ENCODE measurements at regions not wholly inside any gene's neighbourhood (a gene's known extent, or its start where the extent isn't known, plus 50 kb on each side); places are given as distances from the start of the nearest gene placed in this dataset.

GRCh38 chr2:215851082-215851481 is 162.3 kb downstream of the MREG start:
- Histone ChIP-seq H4K20me1 (ENCODE audit: insufficient read depth, low read length) (no peaks in the 10 kb centered on the region), H3K4me2 (ENCODE audit: insufficient read depth, low read length) (peak overlapping the region; percentile 44), H3K27me3 (ENCODE audit: insufficient read depth, low read length) (no peaks in the 10 kb centered on the region), H2AFZ (ENCODE audit: low read length) (peak overlapping the region; percentile 35), H3K36me3 (ENCODE audit: insufficient read depth, low read length) (no peaks in the 10 kb centered on the region), H3K4me1 (ENCODE audit: insufficient read depth, low read length) (peaks cover 23% of the 10 kb centered on the region), H3K4me3 (ENCODE audit: insufficient read depth, low read length) (no peak overlapping the region), H3K9me3 (ENCODE audit: low read depth, low read length) (no peaks in the 10 kb centered on the region), H3K27ac (ENCODE audit: low read depth, low read length) (peak overlapping the region; percentile 87), H3K79me2 (ENCODE audit: insufficient read depth, low read length) (no peaks in the 10 kb centered on the region)
- DNase-seq (ENCODE audit: insufficient read length, low spot score, missing footprints): peak; percentile 67
- no peak for TF ChIP-seq CTCF (IDR thresholded peaks at IDR 0.05; ENCODE audit: extremely low read depth, low read depth, low read length)

- no peak for TF ChIP-seq CTCF (IDR thresholded peaks at IDR 0.05; ENCODE audit: extremely low read depth, low read depth, low read length)
- Histone ChIP-seq H3K4me2 (ENCODE audit: insufficient read depth, low read length) (peak overlapping the region; percentile 44), H3K27ac (ENCODE audit: low read depth, low read length) (peak overlapping the region; percentile 87), H3K4me1 (ENCODE audit: insufficient read depth, low read length) (peaks cover 23% of the 10 kb centered on the region), H3K9me3 (ENCODE audit: low read depth, low read length) (no peaks in the 10 kb centered on the region), H4K20me1 (ENCODE audit: insufficient read depth, low read length) (no peaks in the 10 kb centered on the region), H3K27me3 (ENCODE audit: insufficient read depth, low read length) (no peaks in the 10 kb centered on the region), H3K4me3 (ENCODE audit: insufficient read depth, low read length) (no peak overlapping the region), H3K36me3 (ENCODE audit: insufficient read depth, low read length) (no peaks in the 10 kb centered on the region), H3K79me2 (ENCODE audit: insufficient read depth, low read length) (no peaks in the 10 kb centered on the region), H2AFZ (ENCODE audit: low read length) (peak overlapping the region; percentile 35)
- no peak for DNase-seq (ENCODE audit: insufficient read length, low spot score, missing footprints)
Observed at GRCh38 chr2:215850380-215850779, 163.0 kb downstream of the MREG start.

GRCh38 chr2:215849771-215850170 is 163.6 kb downstream of the MREG start:
- no peaks in the 10 kb centered on the region for H4K20me1 ChIP-seq (ENCODE audit: insufficient read depth, low read length)
- no peaks in the 10 kb centered on the region for H3K36me3 ChIP-seq (ENCODE audit: insufficient read depth, low read length)
- H3K4me3 ChIP-seq (ENCODE audit: insufficient read depth, low read length): no peak overlapping the region
- TF ChIP-seq CTCF (IDR thresholded peaks at IDR 0.05; ENCODE audit: extremely low read depth, low read depth, low read length): no peak
- peaks cover 23% of the 10 kb centered on the region for H3K4me1 ChIP-seq (ENCODE audit: insufficient read depth, low read length)
- H3K9me3 ChIP-seq (ENCODE audit: low read depth, low read length): no peaks in the 10 kb centered on the region
- H2AFZ ChIP-seq (ENCODE audit: low read length): no peak overlapping the region
- H3K27me3 ChIP-seq (ENCODE audit: insufficient read depth, low read length): no peaks in the 10 kb centered on the region
- H3K27ac ChIP-seq (ENCODE audit: low read depth, low read length): peak overlapping the region; percentile 87
- no peak for DNase-seq (ENCODE audit: insufficient read length, low spot score, missing footprints)
- no peaks in the 10 kb centered on the region for H3K79me2 ChIP-seq (ENCODE audit: insufficient read depth, low read length)
- no peak overlapping the region for H3K4me2 ChIP-seq (ENCODE audit: insufficient read depth, low read length)

- no peaks in the 10 kb centered on the region for H3K36me3 ChIP-seq (ENCODE audit: insufficient read depth, low read length)
- no peaks in the 10 kb centered on the region for H3K9me3 ChIP-seq (ENCODE audit: low read depth, low read length)
- DNase-seq (ENCODE audit: insufficient read length, low spot score, missing footprints): no peak
- no peak for TF ChIP-seq CTCF (IDR thresholded peaks at IDR 0.05; ENCODE audit: extremely low read depth, low read depth, low read length)
- H3K27me3 ChIP-seq (ENCODE audit: insufficient read depth, low read length): no peaks in the 10 kb centered on the region
- H4K20me1 ChIP-seq (ENCODE audit: insufficient read depth, low read length): no peaks in the 10 kb centered on the region
- H3K4me1 ChIP-seq (ENCODE audit: insufficient read depth, low read length): peaks cover 28% of the 10 kb centered on the region
- no peak overlapping the region for H3K4me2 ChIP-seq (ENCODE audit: insufficient read depth, low read length)
- no peaks in the 10 kb centered on the region for H3K79me2 ChIP-seq (ENCODE audit: insufficient read depth, low read length)
- H2AFZ ChIP-seq (ENCODE audit: low read length): no peak overlapping the region
- H3K4me3 ChIP-seq (ENCODE audit: insufficient read depth, low read length): no peak overlapping the region
- H3K27ac ChIP-seq (ENCODE audit: low read depth, low read length): no peak overlapping the region
Observed at GRCh38 chr2:215848698-215849097, 164.7 kb downstream of the MREG start.

Measured in osteoblast (primary cell).